SU-DHL-6 (cell line): ENCODE measurements at regions not wholly inside any gene's neighbourhood (a gene's known extent, or its start where the extent isn't known, plus 50 kb on each side); places are given as distances from the start of the nearest gene placed in this dataset.
"Not testable (repeated sequence)": the region's sequence is repeated elsewhere in the genome, so short reads cannot be mapped to it uniquely, and the experiment has no call there.

ENCODE experiments used
- H2AFZ ChIP-seq: fragments of 200-600 bp; sonication (generic); 2 replicates; pipeline ENCODE4 v1.6.1; 2014; ENCODE audit warnings: low read depth, mild to moderate bottlenecking, moderate library complexity, mixed read lengths, antibody characterized with exemption, low read length; ENCODE audit not compliant: severe bottlenecking
- H3F3A ChIP-seq: fragments of 200-600 bp; shearing (Covaris generic); 2 replicates; pipeline ENCODE4 v1.6.0; 2016; ENCODE audit warnings: antibody characterized with exemption, mild to moderate bottlenecking; ENCODE audit not compliant: insufficient read depth
- H3K27ac ChIP-seq: fragments of 200-600 bp; sonication (generic); 2 replicates; pipeline ENCODE4 v1.5.1; 2016; ENCODE audit warnings: low read depth, mild to moderate bottlenecking, low read length, moderate library complexity, mixed read lengths
- H3K27me3 ChIP-seq: fragments of 200-600 bp; sonication (generic), shearing (Covaris generic); 2 replicates; pipeline ENCODE4 v1.6.0; 2014; ENCODE audit warnings: mild to moderate bottlenecking, low read length
- H3K36me3 ChIP-seq: fragments of 200-600 bp; sonication (generic); 2 replicates; pipeline ENCODE4 v1.6.1; 2014; ENCODE audit warnings: mild to moderate bottlenecking, low read length, mixed read lengths
- H3K4me2 ChIP-seq: fragments of 300-600, 200-600 bp; shearing (Covaris generic), sonication (generic); 2 replicates; pipeline ENCODE4 v1.6.0; 2014; ENCODE audit warnings: low read length, low read depth, mild to moderate bottlenecking; ENCODE audit not compliant: poor library complexity, severe bottlenecking
- H3K4me3 ChIP-seq: fragments of 200-600 bp; sonication (generic); 2 replicates; pipeline ENCODE4 v1.5.1; 2014; ENCODE audit warnings: antibody characterized with exemption, low read length, mild to moderate bottlenecking, mixed read lengths; ENCODE audit not compliant: insufficient read depth, poor library complexity, severe bottlenecking
- H3K79me2 ChIP-seq: fragments of 200-600 bp; sonication (generic); 2 replicates; pipeline ENCODE4 v1.6.1; 2014; ENCODE audit warnings: mild to moderate bottlenecking, low read length, moderate library complexity; ENCODE audit not compliant: insufficient read depth
- H3K9ac ChIP-seq: fragments of 200-600 bp; sonication (generic); 2 replicates; pipeline ENCODE4 v1.7.0; 2014; ENCODE audit warnings: mild to moderate bottlenecking, low read length
- H3K9me2 ChIP-seq: fragments of 200-600 bp; sonication (generic); replicated peaks from 2 replicates; pipeline ENCODE4 v1.6.1; 2014; ENCODE audit warnings: low read length; ENCODE audit not compliant: insufficient read depth
- H3K9me3 ChIP-seq: fragments of 200-600 bp; sonication (generic); 2 replicates; pipeline ENCODE4 v1.6.1; 2014; ENCODE audit warnings: low read length, mixed read lengths; ENCODE audit not compliant: insufficient read depth
- H4K20me1 ChIP-seq: fragments of 200-600 bp; sonication (generic); 2 replicates; pipeline ENCODE4 v1.6.1; 2014; ENCODE audit warnings: low read depth, mild to moderate bottlenecking, antibody characterized with exemption, low read length, moderate library complexity, mixed read lengths
- CTCF ChIP-seq: fragments of 200-600 bp; sonication (generic); IDR thresholded peaks from one replicate; pipeline ENCODE4 v1.5.1; 2017; ENCODE audit warnings: antibody characterized with exemption, mild to moderate bottlenecking, low read length, moderate library complexity; ENCODE audit not compliant: insufficient read depth, poor library complexity, severe bottlenecking
- EZH2phosphoT487 ChIP-seq: fragments of 200-600 bp; sonication (generic), shearing (Covaris generic); conservative IDR thresholded peaks from 2 replicates; pipeline ENCODE4 v1.6.1; 2018; ENCODE audit warnings: mild to moderate bottlenecking, antibody characterized with exemption, low read length, moderate library complexity, mixed read lengths

GRCh38 chr14:106141242-106142220 lies 615.1 kb downstream of the TMEM121 start:
- Histone ChIP-seq H3K9me3 (no peaks in the 10 kb centered on the region), H4K20me1 (no peaks in the 10 kb centered on the region), H3K4me3 (no peak overlapping the region), H3F3A (no peaks in the 10 kb centered on the region), H3K27ac (no peak overlapping the region), H3K9ac (no peak overlapping the region), H3K9me2 (no peaks in the 10 kb centered on the region), H3K4me2 (no peak overlapping the region), H3K36me3 (no peaks in the 10 kb centered on the region), H2AFZ (no peak overlapping the region), H3K79me2 (no peaks in the 10 kb centered on the region), H3K27me3 (no peaks in the 10 kb centered on the region)
- TF ChIP-seq CTCF (peak; percentile 31), EZH2phosphoT487 (no peak)

GRCh38 chr14:106145731-106146130 lies 619.3 kb downstream of the TMEM121 start:
- H3K4me3 ChIP-seq, H3K9ac ChIP-seq, H3K27me3 ChIP-seq, H3F3A ChIP-seq, H3K36me3 ChIP-seq, H2AFZ ChIP-seq, H4K20me1 ChIP-seq, H3K27ac ChIP-seq, H3K9me2 ChIP-seq, H3K9me3 ChIP-seq, H3K79me2 ChIP-seq, H3K4me2 ChIP-seq: not testable (repeated sequence)

- not testable (repeated sequence) for H3K9me2 ChIP-seq, H2AFZ ChIP-seq, H3K27ac ChIP-seq, H3K9ac ChIP-seq, H3K9me3 ChIP-seq, H3K79me2 ChIP-seq, H3K27me3 ChIP-seq, H3K4me3 ChIP-seq, H3K36me3 ChIP-seq, H3K4me2 ChIP-seq, H3F3A ChIP-seq, H4K20me1 ChIP-seq
- peak; percentile 45 for TF ChIP-seq CTCF
Observed at GRCh38 chr14:106153362-106153955, 627.1 kb downstream of the TMEM121 start.

DNA sequence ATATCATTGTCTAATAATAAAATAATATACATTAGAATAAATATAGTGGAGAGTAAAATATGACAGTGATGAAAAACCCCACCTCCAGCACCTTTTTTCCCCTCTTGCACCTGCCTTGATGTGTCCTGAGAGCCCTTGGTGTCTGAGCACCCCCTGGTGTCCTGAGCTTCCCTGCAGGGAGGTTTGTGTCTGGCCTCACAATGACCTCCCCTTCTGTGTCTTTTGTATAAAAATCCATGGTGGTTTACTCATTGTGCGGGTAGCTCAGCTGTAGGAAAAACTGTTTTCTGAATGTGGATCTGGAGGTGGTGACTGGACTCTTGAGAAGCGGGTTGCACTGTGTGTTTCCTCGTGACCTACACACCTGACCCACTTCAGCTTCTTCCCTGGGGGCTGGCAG lies 636.9 kb downstream of the TMEM121 start:
- Histone ChIP-seq H4K20me1 (no peaks in the 10 kb centered on the region), H3K9ac (no peak overlapping the region), H3K27me3 (no peaks in the 10 kb centered on the region), H3K4me3 (no peak overlapping the region), H3K9me3 (no peaks in the 10 kb centered on the region), H3K4me2 (no peak overlapping the region), H2AFZ (no peak overlapping the region), H3K36me3 (no peaks in the 10 kb centered on the region), H3K27ac (no peak overlapping the region), H3K79me2 (no peaks in the 10 kb centered on the region), H3F3A (no peaks in the 10 kb centered on the region), H3K9me2 (no peaks in the 10 kb centered on the region)
- TF ChIP-seq EZH2phosphoT487, result no peak

GRCh38 chr14:106163812-106164211 lies 637.4 kb downstream of the TMEM121 start:
- H3F3A ChIP-seq, H3K4me2 ChIP-seq, H3K9ac ChIP-seq, H3K79me2 ChIP-seq, H2AFZ ChIP-seq, H3K36me3 ChIP-seq, H3K9me3 ChIP-seq, H3K9me2 ChIP-seq, H4K20me1 ChIP-seq, H3K27me3 ChIP-seq, H3K27ac ChIP-seq, H3K4me3 ChIP-seq: not testable (repeated sequence)
